Activated T-helper 17 cell treated with anti-CD3 and anti-CD28 coated beads, Interleukin-2, amount 50 U/mL, for 72 hours (primary cell): ENCODE measurements at regions not wholly inside any gene's neighbourhood (a gene's known extent, or its start where the extent isn't known, plus 50 kb on each side); places are given as distances from the start of the nearest gene placed in this dataset.

ENCODE experiments used
- ATAC-seq: fragments of 150-1000 bp; cut with Tn5 transposase; replicated peaks from 2 replicates; pipeline ENCODE4 v1.10.0; 2021; ENCODE audit warnings: mild to moderate bottlenecking, moderate library complexity
- H3K27ac Mint-ChIP-seq: one replicate; pipeline ENCODE4 v1.8.0; 2022; ENCODE audit warnings: mixed read lengths
- H3K27me3 Mint-ChIP-seq: one replicate; pipeline ENCODE4 v1.8.0; 2022; ENCODE audit warnings: mixed read lengths
- H3K36me3 Mint-ChIP-seq: one replicate; pipeline ENCODE4 v1.8.0; 2022; ENCODE audit warnings: low read depth, mild to moderate bottlenecking, mixed read lengths
- H3K4me1 Mint-ChIP-seq: one replicate; pipeline ENCODE4 v1.8.0; 2022; ENCODE audit warnings: mixed read lengths
- H3K4me3 Mint-ChIP-seq: one replicate; pipeline ENCODE4 v1.8.0; 2022; ENCODE audit warnings: mild to moderate bottlenecking, mixed read lengths
- H3K9me3 Mint-ChIP-seq: one replicate; pipeline ENCODE4 v1.8.0; 2022; ENCODE audit warnings: mixed read lengths

DNA sequence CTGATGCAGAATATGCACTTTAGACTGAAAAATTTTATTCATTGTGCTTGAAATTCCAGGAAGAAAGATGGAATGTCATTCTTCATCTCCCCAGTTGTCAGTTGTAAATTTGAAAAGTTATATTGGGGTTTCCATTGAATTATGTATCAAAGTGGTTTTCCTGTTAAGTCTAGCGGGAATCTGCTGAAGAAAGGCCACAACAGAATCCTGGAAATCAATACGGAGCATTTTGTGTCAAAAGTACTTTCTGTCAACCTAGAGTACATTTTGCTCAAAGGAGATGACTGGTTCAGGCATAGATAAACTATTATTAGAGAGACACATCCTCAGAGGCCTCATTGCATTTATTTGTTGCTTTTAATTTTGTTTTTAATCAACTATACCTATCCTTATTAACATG lies 538.2 kb upstream of the SEMA3D start:
- Mint-ChIP-seq H3K27ac (no peak overlapping the region), H3K36me3 (no peaks in the 10 kb centered on the region), H3K9me3 (peaks cover 5% of the 10 kb centered on the region), H3K4me3 (no peak overlapping the region), H3K27me3 (no peaks in the 10 kb centered on the region), H3K4me1 (no peaks in the 10 kb centered on the region)
- no peak for ATAC-seq

DNA sequence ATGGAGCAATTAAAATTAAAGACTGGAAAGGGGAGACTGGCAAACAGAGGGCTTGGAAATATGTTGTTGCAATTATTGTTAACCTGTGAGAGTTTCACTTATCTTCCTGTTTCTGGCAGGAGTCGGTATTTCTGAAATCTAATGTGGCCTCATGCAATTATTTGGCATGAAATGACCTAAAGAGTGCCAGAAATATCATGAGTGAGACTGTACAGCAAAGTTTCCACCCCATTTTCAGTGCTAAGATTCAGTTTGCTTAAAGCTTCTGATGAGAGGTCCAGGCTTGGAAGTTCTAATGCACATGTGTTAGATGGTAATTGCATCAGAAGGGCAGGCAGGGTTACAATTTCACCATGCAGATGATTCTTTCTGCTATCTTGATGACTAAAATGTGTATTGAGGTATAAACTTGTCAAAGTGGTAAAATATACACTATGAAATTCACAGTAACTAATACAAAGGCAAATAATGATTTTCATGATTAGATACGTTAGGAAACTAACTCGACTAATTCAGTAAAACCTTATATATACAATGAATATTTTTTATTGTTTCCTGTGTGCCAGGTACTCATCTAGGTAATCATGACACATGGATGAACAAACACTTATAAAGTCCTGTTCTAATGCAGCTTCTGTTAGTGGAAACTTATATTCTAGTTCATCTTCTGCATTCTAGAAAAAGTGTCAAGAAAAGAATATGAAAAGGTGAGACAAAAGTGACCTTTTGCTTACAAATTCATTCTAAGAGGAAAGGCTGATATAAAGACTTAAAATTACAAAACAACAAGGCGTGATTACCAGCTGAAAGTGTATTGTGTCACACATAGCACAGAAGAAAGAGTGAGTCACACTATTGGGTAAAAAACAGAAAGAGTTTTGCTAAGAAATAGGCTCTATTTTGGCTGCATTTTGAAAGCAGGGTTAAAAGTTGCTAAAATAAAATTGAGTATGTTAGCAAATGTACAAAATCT lies 533.4 kb upstream of the SEMA3D start:
- Mint-ChIP-seq H3K27ac (no peak overlapping the region), H3K9me3 (no peaks in the 10 kb centered on the region), H3K27me3 (no peaks in the 10 kb centered on the region), H3K4me1 (no peaks in the 10 kb centered on the region), H3K36me3 (no peaks in the 10 kb centered on the region), H3K4me3 (no peak overlapping the region)
- no peak for ATAC-seq

DNA sequence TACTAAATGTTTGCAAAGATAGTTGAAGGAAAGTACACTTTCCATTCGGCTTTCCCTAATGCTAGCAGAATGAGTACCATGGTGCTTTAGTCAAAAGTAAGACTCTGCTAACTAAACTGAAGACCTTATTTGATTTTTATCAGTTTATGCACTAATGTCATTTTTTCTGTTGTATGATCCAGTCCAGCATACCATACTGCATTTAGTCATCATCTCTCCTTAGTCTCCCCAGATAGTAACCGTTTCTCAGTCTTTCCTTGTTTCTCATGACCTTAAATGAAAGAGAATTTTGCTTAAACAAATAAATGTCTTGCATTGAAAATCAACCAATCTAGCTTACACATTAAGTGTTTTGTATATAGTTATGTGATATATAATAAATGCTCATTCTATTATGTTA lies 529.5 kb upstream of the SEMA3D start:
- no peaks in the 10 kb centered on the region for H3K9me3 Mint-ChIP-seq
- no peaks in the 10 kb centered on the region for H3K36me3 Mint-ChIP-seq
- no peak overlapping the region for H3K27ac Mint-ChIP-seq
- H3K4me3 Mint-ChIP-seq = no peak overlapping the region
- H3K27me3 Mint-ChIP-seq = no peaks in the 10 kb centered on the region
- no peak for ATAC-seq
- no peaks in the 10 kb centered on the region for H3K4me1 Mint-ChIP-seq

DNA sequence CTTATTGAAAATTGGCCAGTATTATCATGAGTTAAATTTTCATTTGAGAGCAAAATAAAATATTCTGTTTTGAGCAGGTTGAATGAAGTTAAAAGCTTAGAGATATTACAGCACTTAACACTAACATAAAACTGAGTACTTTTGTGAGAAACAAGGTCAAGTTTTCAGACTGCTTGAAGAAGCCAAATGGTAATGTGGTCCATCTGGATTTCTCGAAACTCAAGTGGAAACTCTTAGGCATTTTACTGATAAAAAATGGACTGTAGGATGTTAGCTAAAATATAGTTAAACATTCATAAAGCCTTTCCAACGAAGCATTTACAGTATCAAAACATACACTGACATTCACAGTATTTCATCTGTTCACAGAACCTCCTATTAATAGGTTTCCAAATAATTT lies 528.1 kb upstream of the SEMA3D start:
- H3K9me3 Mint-ChIP-seq = no peaks in the 10 kb centered on the region
- H3K27ac Mint-ChIP-seq = no peak overlapping the region
- H3K27me3 Mint-ChIP-seq = no peaks in the 10 kb centered on the region
- no peak overlapping the region for H3K4me3 Mint-ChIP-seq
- H3K4me1 Mint-ChIP-seq = no peaks in the 10 kb centered on the region
- no peak for ATAC-seq
- no peaks in the 10 kb centered on the region for H3K36me3 Mint-ChIP-seq

DNA sequence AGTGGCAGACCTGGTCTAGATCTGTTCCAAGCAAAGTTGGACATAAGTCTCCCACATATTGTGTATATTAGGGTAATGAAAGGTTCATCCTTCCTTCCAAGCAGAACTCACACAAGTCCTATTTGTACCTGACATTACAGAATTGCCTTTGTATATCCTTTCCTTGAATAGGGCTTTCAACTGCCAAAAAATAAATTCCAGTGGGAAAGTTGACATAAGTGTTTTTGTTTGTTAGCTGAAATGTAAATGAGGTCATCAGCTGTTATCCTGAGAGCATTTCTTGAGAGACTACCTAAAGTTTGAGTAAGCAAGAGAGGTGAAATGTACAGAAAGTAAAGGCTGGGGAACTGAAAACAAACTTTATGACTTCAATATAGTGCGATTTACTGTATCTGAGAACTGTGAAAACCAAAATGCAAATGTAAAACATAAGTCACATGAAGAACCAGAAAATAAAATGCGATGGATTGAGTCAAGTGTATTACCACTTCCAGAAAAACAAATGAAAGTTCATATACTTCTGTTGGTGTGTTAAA lies 527.3 kb upstream of the SEMA3D start:
- no peak for ATAC-seq
- Mint-ChIP-seq H3K4me1 (no peaks in the 10 kb centered on the region), H3K36me3 (no peaks in the 10 kb centered on the region), H3K27ac (no peak overlapping the region), H3K4me3 (no peak overlapping the region), H3K27me3 (no peaks in the 10 kb centered on the region), H3K9me3 (no peaks in the 10 kb centered on the region)

DNA sequence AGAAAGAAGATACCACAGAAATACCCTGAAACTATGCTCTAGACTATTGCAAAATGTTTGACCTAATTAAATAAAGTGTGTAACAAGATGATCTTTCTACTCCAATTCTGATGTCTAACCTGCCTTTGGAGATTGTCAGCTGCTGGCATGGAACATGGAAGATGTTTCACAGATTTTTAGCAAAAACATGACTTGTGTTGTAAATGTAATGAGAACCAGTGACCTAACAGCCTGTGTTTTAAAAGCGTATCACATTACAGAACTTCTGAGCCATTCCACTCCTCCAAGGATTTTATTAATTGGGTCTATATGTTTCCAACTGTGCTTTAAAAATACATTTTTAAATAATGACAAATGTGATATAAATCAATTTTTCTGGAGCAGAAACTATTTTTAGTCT lies 526.3 kb upstream of the SEMA3D start:
- no peak overlapping the region for H3K27ac Mint-ChIP-seq
- H3K9me3 Mint-ChIP-seq = no peaks in the 10 kb centered on the region
- no peak overlapping the region for H3K4me3 Mint-ChIP-seq
- no peak for ATAC-seq
- H3K4me1 Mint-ChIP-seq = no peaks in the 10 kb centered on the region
- H3K36me3 Mint-ChIP-seq = no peaks in the 10 kb centered on the region
- no peaks in the 10 kb centered on the region for H3K27me3 Mint-ChIP-seq

DNA sequence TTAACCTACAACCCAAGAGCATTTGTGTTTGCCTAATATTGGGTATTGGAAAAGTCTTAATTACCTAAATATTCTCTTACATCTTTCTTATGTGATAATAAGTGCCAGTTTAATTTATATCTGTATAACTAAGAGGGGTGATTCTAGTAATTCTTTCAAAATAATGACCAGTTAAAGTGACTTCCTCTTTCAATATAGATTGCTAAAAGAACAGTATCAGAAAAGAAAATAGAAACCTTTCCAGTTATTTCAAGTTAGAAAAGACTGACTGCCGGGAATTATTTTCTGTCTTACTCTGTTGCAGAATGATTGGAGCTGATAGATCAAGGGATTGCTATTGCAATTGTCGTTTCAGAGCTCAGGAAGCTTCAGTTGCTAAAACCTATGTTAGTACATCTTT lies 525.0 kb upstream of the SEMA3D start:
- no peaks in the 10 kb centered on the region for H3K9me3 Mint-ChIP-seq
- H3K27me3 Mint-ChIP-seq = no peaks in the 10 kb centered on the region
- no peak overlapping the region for H3K4me3 Mint-ChIP-seq
- no peak overlapping the region for H3K27ac Mint-ChIP-seq
- no peaks in the 10 kb centered on the region for H3K36me3 Mint-ChIP-seq
- no peaks in the 10 kb centered on the region for H3K4me1 Mint-ChIP-seq
- ATAC-seq = no peak

DNA sequence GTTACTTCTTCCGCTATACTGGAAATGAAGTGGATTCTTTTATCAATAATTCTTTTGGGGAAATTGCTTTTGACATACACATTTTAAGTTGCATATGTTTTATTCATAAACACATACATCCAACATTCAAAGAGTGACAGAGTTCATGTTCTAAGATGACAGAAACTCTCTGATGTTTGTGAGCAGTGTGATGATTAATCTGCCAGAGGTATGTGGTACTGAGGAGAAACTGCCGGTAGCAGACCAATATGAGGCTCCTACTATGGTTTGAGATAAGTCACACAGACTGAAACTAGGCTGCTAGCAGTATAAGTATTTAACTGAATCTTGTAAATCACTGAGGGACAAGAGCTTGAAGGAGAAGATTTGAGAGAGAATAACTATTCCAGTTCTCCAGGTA lies 524.1 kb upstream of the SEMA3D start:
- Mint-ChIP-seq H3K4me3 (no peak overlapping the region), H3K36me3 (no peaks in the 10 kb centered on the region), H3K27ac (no peak overlapping the region), H3K4me1 (no peaks in the 10 kb centered on the region), H3K27me3 (no peaks in the 10 kb centered on the region), H3K9me3 (no peaks in the 10 kb centered on the region)
- no peak for ATAC-seq

DNA sequence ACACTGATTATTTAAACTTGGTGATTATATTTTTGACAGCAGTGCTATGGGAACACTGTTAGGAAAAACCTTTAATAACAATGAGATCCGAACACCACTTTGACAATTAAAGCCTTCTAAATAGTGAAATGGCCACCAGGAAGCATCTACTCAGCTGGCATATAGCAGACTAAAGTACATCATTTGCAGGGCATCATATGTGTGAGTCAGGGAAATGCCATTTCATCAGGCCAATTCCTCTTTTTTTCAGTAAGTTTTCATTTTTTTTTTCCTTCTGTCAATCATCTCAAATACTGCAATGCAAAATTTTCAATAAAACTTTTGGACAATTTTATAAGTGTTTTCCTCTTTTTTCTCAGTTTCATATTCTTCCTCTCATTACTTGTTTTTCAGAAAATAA lies 521.4 kb upstream of the SEMA3D start:
- H3K9me3 Mint-ChIP-seq = no peaks in the 10 kb centered on the region
- H3K27ac Mint-ChIP-seq = no peak overlapping the region
- no peaks in the 10 kb centered on the region for H3K27me3 Mint-ChIP-seq
- H3K36me3 Mint-ChIP-seq = no peaks in the 10 kb centered on the region
- no peak for ATAC-seq
- H3K4me1 Mint-ChIP-seq = no peaks in the 10 kb centered on the region
- no peak overlapping the region for H3K4me3 Mint-ChIP-seq

DNA sequence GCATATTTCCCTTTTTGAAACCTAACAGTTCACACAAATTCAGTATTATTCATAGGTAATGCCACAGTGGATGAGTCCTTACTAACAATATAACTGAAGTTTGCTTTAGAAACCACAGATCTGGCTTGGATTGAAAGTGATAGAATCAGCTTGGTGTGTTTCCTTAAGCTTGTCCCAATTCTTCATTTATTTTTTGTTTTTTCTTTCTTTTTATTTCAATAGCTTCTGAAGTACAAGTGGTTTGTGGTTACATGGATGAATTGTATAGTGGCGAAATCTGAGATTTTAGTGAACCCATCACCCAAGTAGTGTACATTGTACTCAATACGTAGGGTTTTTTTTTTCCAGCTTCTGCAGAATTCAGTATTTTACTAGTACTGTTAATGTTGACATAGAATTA lies 518.2 kb upstream of the SEMA3D start:
- Mint-ChIP-seq H3K4me3 (no peak overlapping the region), H3K36me3 (no peaks in the 10 kb centered on the region), H3K27me3 (no peaks in the 10 kb centered on the region), H3K9me3 (no peaks in the 10 kb centered on the region), H3K4me1 (no peaks in the 10 kb centered on the region), H3K27ac (no peak overlapping the region)
- no peak for ATAC-seq

DNA sequence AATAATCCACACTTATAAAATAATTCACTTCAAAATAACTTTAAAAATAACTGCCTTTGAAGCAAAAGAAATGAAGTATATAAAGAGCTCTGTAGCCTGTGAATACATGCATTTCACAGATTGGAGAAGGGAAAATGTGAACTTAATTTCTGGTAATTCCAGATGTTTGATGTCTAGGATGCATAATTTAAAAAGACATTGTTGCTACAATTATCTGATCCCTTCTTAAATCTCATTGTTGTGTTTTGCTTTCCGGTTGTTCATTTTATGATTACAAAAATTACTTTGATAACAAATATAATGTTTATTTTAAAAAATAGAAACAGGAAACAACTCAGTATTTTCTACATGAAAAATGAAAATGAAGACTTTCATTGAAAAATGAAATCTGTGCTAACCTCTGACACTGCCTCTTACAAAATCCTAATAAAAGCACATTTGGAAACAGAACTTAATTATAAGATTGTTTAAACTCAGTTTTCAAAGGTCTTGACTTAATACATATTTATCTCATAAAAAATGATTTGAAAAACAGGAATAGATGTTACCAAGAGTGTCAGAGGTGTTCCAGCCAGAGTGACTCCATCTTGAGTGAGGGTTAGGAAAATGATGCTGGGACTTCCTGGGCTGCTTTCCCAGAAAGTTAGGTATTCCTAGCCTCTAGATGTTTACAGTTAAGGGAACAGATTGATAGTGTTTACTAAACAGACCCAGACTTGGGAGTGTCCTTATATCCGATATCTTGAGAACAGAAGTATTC lies 516.6 kb upstream of the SEMA3D start:
- Mint-ChIP-seq H3K27ac (no peak overlapping the region), H3K36me3 (no peaks in the 10 kb centered on the region), H3K27me3 (no peaks in the 10 kb centered on the region)

DNA sequence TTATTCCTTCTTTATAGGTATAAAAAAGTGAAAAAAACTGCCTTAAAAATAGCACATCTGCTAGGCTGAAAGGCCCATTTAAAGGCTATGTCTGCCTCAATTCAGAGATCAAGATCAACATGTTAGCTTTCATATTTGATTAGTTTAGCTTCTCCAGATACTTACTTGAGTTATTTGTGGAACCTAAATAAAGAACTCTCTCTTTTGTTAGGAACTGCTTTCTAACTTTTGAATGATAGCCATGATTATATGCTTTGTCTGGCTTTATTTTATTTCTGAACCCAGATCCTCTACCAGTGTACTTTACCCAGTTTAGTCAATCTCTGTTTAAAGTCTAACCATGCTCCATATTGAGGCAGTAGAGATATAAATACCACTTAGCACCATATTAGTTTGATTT lies 515.5 kb upstream of the SEMA3D start:
- no peaks in the 10 kb centered on the region for H3K9me3 Mint-ChIP-seq
- no peak overlapping the region for H3K27ac Mint-ChIP-seq
- no peak for ATAC-seq
- H3K4me1 Mint-ChIP-seq = no peaks in the 10 kb centered on the region
- H3K27me3 Mint-ChIP-seq = no peaks in the 10 kb centered on the region
- H3K4me3 Mint-ChIP-seq = no peak overlapping the region
- H3K36me3 Mint-ChIP-seq = no peaks in the 10 kb centered on the region

More for the DNA sequence above, 516.6 kb upstream of the SEMA3D start:
- Mint-ChIP-seq H3K9me3 (no peaks in the 10 kb centered on the region), H3K4me1 (no peaks in the 10 kb centered on the region), H3K4me3 (no peak overlapping the region)
- ATAC-seq = no peak

DNA sequence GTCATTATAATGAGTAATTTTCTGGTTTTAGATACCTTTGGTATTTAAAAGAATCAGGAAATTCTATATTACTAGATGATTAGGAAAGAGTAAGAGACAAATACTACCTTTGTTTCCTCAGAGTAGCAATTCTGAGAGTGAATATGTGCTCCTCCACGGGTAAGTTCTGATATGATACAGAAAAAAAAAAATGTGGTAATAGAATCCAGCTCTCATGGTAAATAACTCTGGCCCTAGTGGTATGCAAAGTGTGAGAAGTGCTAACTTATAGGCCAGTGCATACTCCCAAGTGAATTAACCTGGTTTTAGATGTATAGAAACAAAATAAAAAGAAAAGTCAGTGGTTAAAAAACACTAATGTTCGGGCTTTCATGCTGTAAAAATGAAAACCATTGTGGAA lies 512.6 kb upstream of the SEMA3D start:
- Mint-ChIP-seq H3K4me3 (no peak overlapping the region), H3K4me1 (no peaks in the 10 kb centered on the region), H3K36me3 (no peaks in the 10 kb centered on the region), H3K27ac (no peak overlapping the region), H3K27me3 (no peaks in the 10 kb centered on the region), H3K9me3 (no peaks in the 10 kb centered on the region)
- no peak for ATAC-seq

DNA sequence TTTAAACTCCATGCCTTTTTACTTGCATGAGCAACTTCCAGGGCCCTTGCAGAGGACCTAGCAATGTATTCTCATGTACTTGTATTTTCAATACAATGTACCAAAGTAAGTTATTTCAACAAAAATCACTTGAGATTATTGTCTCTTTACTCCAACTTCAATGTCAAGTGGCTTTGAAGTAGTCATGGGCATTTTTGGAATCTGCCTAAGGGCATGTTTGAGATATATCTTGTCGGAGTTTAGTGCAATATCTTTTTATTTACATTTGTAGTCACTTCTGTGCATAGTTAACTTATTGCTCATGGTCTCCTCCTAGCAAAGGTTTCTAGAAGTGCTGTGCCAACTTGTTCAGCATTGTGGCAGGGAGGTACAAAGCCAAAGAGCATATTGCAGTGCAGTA lies 508.7 kb upstream of the SEMA3D start:
- Mint-ChIP-seq H3K27ac (no peak overlapping the region), H3K9me3 (no peaks in the 10 kb centered on the region), H3K4me1 (no peaks in the 10 kb centered on the region), H3K36me3 (no peaks in the 10 kb centered on the region), H3K27me3 (no peaks in the 10 kb centered on the region), H3K4me3 (no peak overlapping the region)
- no peak for ATAC-seq

DNA sequence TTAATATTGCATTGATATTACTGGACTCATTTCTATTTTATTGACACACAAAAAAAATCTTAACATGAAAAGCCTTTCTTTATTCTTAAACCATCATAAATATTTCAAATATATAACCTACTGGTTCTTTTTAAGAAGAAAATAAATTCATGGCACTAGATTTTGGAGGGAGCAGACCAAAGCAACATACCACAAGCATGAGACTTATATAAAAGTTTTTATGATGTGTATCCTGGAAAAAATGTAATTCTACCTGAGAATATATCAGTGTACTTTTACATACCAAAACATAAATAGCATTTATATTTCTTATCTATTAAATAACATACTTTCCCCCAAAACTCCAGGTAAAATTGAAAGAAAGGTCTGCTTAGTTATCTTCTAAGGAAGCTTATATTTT lies 508.2 kb upstream of the SEMA3D start:
- no peak overlapping the region for H3K27ac Mint-ChIP-seq
- no peaks in the 10 kb centered on the region for H3K4me1 Mint-ChIP-seq

More for the DNA sequence above, 508.2 kb upstream of the SEMA3D start:
- Mint-ChIP-seq H3K27me3 (no peaks in the 10 kb centered on the region), H3K36me3 (no peaks in the 10 kb centered on the region), H3K9me3 (no peaks in the 10 kb centered on the region), H3K4me3 (no peak overlapping the region)
- ATAC-seq = no peak
